Mesodermal cell (in vitro differentiated cells): ENCODE measurements at regions not wholly inside any gene's neighbourhood (a gene's known extent, or its start where the extent isn't known, plus 50 kb on each side); places are given as distances from the start of the nearest gene placed in this dataset.
"Not testable (repeated sequence)": the region's sequence is repeated elsewhere in the genome, so short reads cannot be mapped to it uniquely, and the experiment has no call there.

Source experiments
- H3K27ac ChIP-seq: 2 replicates; pipeline ENCODE4 v1.7.0; 2013; ENCODE audit warnings: mild to moderate bottlenecking, low read depth, low read length, moderate library complexity; ENCODE audit not compliant: severe bottlenecking
- H3K36me3 ChIP-seq: 2 replicates; pipeline ENCODE4 v1.7.1; 2013; ENCODE audit warnings: mild to moderate bottlenecking, low read length, moderate library complexity; ENCODE audit not compliant: control insufficient read depth, insufficient read depth
- H3K4me1 ChIP-seq: one replicate; pipeline ENCODE4 v1.7.1; 2013; ENCODE audit warnings: mild to moderate bottlenecking, low read length; ENCODE audit not compliant: insufficient read depth, control insufficient read depth, poor library complexity, severe bottlenecking
- H3K4me3 ChIP-seq: 2 replicates; pipeline ENCODE4 v1.7.0; 2013; ENCODE audit warnings: low read length, control low read depth, mild to moderate bottlenecking; ENCODE audit not compliant: insufficient read depth, poor library complexity, severe bottlenecking; ENCODE audit errors: extremely low read depth
- H3K9me3 ChIP-seq: 2 replicates; pipeline ENCODE4 v1.7.1; 2013; ENCODE audit warnings: mild to moderate bottlenecking, low read length, moderate library complexity; ENCODE audit not compliant: control insufficient read depth
- WGBS, 2 experiments: methylation state at CpG; one replicate each; pipeline ENCODE4 v1.1.5; 2013; ENCODE audit warnings: missing lambda C conversion rate in 2 of 2; ENCODE audit not compliant: insufficient coverage in 2 of 2; 5-methylcytosine and 5-hydroxymethylcytosine counted together

GRCh38 chr7:29619111-29619510 lies 55.5 kb downstream of the PRR15 start:
- WGBS, 2 experiments = 92 to 100% methylated on average over 4 to 5 of the region's 5 CpGs
- peaks cover 17% of the 10 kb centered on the region for H3K4me1 ChIP-seq
- H3K4me3 ChIP-seq = no peak overlapping the region
- H3K36me3 ChIP-seq = no peaks in the 10 kb centered on the region
- no peak overlapping the region for H3K27ac ChIP-seq
- no peaks in the 10 kb centered on the region for H3K9me3 ChIP-seq

- WGBS, 2 experiments = 76 to 90% methylated on average over 6 of the region's 6 CpGs
- no peak overlapping the region for H3K4me3 ChIP-seq
- no peak overlapping the region for H3K27ac ChIP-seq
- H3K36me3 ChIP-seq = no peaks in the 10 kb centered on the region
- peaks cover 19% of the 10 kb centered on the region for H3K4me1 ChIP-seq
- no peaks in the 10 kb centered on the region for H3K9me3 ChIP-seq
Measured at GRCh38 chr7:29619848-29620555, 56.4 kb downstream of the PRR15 start.

GRCh38 chr7:29620556-29620930 lies 56.9 kb downstream of the PRR15 start:
- Histone ChIP-seq H3K9me3 (no peaks in the 10 kb centered on the region), H3K4me1 (peaks cover 19% of the 10 kb centered on the region), H3K36me3 (no peaks in the 10 kb centered on the region), H3K4me3 (no peak overlapping the region), H3K27ac (no peak overlapping the region)
- 83 to 96% methylated on average over 2 of the region's 2 CpGs for WGBS, 2 experiments

GRCh38 chr7:29622335-29623265 lies 59.0 kb downstream of the PRR15 start:
- Histone ChIP-seq H3K27ac (no peak overlapping the region), H3K9me3 (no peaks in the 10 kb centered on the region), H3K36me3 (no peaks in the 10 kb centered on the region), H3K4me3 (no peak overlapping the region), H3K4me1 (peaks cover 19% of the 10 kb centered on the region)
- WGBS, 2 experiments = 89 to 92% methylated on average over 4 to 11 of the region's 13 CpGs

GRCh38 chr7:29623973-29624372 lies 60.3 kb downstream of the PRR15 start:
- Histone ChIP-seq H3K36me3 (no peaks in the 10 kb centered on the region), H3K27ac (no peak overlapping the region), H3K4me1 (peaks cover 19% of the 10 kb centered on the region), H3K4me3 (no peak overlapping the region), H3K9me3 (no peaks in the 10 kb centered on the region)
- WGBS, 2 experiments = no CpG with 5 or more reads among the region's 2 CpGs

- Histone ChIP-seq H3K9me3 (no peaks in the 10 kb centered on the region), H3K4me1 (peaks cover 19% of the 10 kb centered on the region), H3K36me3 (no peaks in the 10 kb centered on the region), H3K4me3 (no peak overlapping the region), H3K27ac (no peak overlapping the region)
- WGBS, 2 experiments = no CpG with 5 or more reads among the region's 2 CpGs
Measured at GRCh38 chr7:29626730-29627129, 63.1 kb downstream of the PRR15 start.

- 100% methylated on average over 2 of the region's 2 CpGs; no CpG with 5 or more reads in 1 of the 2 experiments for WGBS, 2 experiments
- Histone ChIP-seq H3K9me3 (no peaks in the 10 kb centered on the region), H3K36me3 (no peaks in the 10 kb centered on the region), H3K4me3 (no peak overlapping the region), H3K27ac (no peak overlapping the region), H3K4me1 (peaks cover 13% of the 10 kb centered on the region)
Measured at GRCh38 chr7:29627631-29628030, 64.0 kb downstream of the PRR15 start.

GRCh38 chr7:29629507-29629906 lies 65.9 kb downstream of the PRR15 start:
- Histone ChIP-seq H3K9me3 (no peaks in the 10 kb centered on the region), H3K27ac (no peak overlapping the region), H3K4me3 (no peak overlapping the region), H3K4me1 (no peaks in the 10 kb centered on the region), H3K36me3 (no peaks in the 10 kb centered on the region)
- 100% methylated on average over 1 to 2 of the region's 3 CpGs for WGBS, 2 experiments

- H3K4me1 ChIP-seq, H3K36me3 ChIP-seq, H3K9me3 ChIP-seq, H3K4me3 ChIP-seq, H3K27ac ChIP-seq: not testable (repeated sequence)
- 60 to 100% methylated on average over 1 to 2 of the region's 5 CpGs for WGBS, 2 experiments
Measured at GRCh38 chr7:29635067-29636008, 71.7 kb downstream of the PRR15 start.

GRCh38 chr7:29636009-29636351 lies 72.3 kb downstream of the PRR15 start:
- WGBS, 2 experiments = 77 to 93% methylated on average over 1 of the region's 1 CpG
- Histone ChIP-seq H3K4me1 (no peaks in the 10 kb centered on the region), H3K36me3 (no peaks in the 10 kb centered on the region), H3K27ac (no peak overlapping the region), H3K9me3 (no peaks in the 10 kb centered on the region), H3K4me3 (no peak overlapping the region)
